BE2C (cell line): ENCODE measurements at regions not wholly inside any gene's neighbourhood (a gene's known extent, or its start where the extent isn't known, plus 50 kb on each side); places are given as distances from the start of the nearest gene placed in this dataset.

Source experiments
- DNase-seq: peaks from one replicate; pipeline ENCODE4 v3.0.0-alpha.2; 2020
- H3K27me3 ChIP-seq: fragments of 250-450 bp; sonication (Bioruptor Pico); 2 replicates; pipeline ENCODE4 v1.5.1; 2020; ENCODE audit warnings: mild to moderate bottlenecking
- H3K36me3 ChIP-seq: fragments of 250-450 bp; sonication (Bioruptor Pico); 2 replicates; pipeline ENCODE4 v1.5.1; 2020; ENCODE audit warnings: mild to moderate bottlenecking
- H3K4me1 ChIP-seq: fragments of 250-450 bp; sonication (Bioruptor Pico); 2 replicates; pipeline ENCODE4 v1.5.1; 2020
- H3K4me3 ChIP-seq: 2 replicates; pipeline ENCODE4 v1.5.1; 2011; ENCODE audit warnings: low read depth, low read length
- H3K9me3 ChIP-seq: fragments of 250-450 bp; sonication (Bioruptor Pico); 2 replicates; pipeline ENCODE4 v1.5.1; 2020
- CTCF ChIP-seq: IDR thresholded peaks from 2 replicates; pipeline ENCODE4 v1.5.1; 2012; ENCODE audit warnings: mild to moderate bottlenecking, low read depth, low read length

DNA sequence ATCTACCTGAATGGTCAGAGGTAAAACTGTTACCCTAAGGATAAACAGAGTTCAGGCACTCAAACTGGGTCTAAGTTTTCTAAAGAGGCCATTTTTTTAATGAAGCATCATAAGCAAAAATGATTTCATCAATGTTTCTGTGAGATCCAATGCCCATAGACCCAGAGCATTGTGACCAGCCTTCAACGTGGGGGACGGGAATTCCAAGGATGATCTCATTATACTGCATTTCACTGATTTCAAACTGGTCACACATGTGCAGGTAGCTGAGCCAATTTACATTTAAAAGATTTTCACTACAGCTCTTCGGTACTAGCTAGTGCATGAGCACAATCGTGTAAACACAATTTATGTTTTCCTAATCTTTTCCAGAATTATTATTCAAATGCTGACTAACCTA is 472.9 kb downstream of the DIPK2A start:
- Histone ChIP-seq H3K4me1 (no peaks in the 10 kb centered on the region), H3K4me3 (no peak overlapping the region), H3K27me3 (no peaks in the 10 kb centered on the region), H3K36me3 (no peaks in the 10 kb centered on the region), H3K9me3 (no peaks in the 10 kb centered on the region)
- TF ChIP-seq CTCF, result no peak
- DNase-seq, result no peak

DNA sequence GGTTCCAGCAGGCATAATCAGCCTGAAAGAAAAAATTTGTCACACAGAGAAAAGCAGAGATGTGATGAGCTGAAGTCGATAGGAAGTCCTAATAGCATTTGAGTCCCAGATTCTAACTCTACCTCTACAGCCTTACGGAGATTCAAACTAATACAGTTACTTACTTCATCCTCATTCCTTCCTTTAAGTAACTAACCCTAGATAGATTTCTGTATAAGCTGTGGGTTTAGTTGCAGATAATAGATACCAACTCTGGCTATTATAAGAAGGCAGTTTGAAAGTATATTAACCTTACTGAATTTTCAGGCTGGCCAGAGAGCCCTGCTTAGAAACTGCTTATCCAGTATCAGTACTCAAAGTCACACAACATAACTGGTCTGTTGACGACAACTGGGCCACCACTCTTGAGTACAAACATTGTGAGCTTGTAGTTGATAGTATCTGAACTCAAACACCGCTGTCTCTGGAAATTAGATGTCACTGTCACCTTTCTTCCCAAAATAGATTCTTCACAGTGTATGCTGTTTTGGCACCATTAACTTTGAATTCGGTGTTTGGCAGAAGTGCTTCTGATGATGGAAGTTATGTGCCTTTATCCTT is 484.3 kb downstream of the DIPK2A start:
- Histone ChIP-seq H3K4me3 (no peak overlapping the region), H3K4me1 (no peaks in the 10 kb centered on the region), H3K36me3 (no peaks in the 10 kb centered on the region), H3K9me3 (no peaks in the 10 kb centered on the region), H3K27me3 (no peaks in the 10 kb centered on the region; the same call in 1 of the 2 replicates)
- DNase-seq, result no peak
- TF ChIP-seq CTCF, result no peak

DNA sequence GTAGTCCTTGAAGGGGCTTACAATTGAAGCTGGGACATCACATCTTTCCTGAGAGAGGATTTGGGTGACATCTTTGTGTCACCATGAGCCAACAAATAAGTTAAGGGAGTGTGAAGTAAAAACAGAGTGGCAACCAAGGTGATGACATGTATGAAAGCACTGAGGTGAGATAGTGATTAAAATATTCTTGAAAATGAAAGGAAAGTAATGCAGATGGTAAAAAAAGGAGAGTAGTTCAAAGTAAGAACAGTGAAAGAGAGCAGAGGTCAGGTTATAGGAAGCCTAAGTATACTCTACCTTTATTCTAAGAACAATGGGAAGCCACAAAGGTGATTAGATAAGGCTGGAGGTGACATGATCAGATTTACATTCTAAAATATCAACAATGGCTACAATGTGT is 486.1 kb downstream of the DIPK2A start:
- no peak overlapping the region for H3K4me3 ChIP-seq
- no peaks in the 10 kb centered on the region for H3K36me3 ChIP-seq
- no peak for DNase-seq
- H3K27me3 ChIP-seq, result no peaks in the 10 kb centered on the region; the same call in 1 of the 2 replicates
- no peaks in the 10 kb centered on the region for H3K4me1 ChIP-seq
- H3K9me3 ChIP-seq, result no peaks in the 10 kb centered on the region
- TF ChIP-seq CTCF, result no peak

DNA sequence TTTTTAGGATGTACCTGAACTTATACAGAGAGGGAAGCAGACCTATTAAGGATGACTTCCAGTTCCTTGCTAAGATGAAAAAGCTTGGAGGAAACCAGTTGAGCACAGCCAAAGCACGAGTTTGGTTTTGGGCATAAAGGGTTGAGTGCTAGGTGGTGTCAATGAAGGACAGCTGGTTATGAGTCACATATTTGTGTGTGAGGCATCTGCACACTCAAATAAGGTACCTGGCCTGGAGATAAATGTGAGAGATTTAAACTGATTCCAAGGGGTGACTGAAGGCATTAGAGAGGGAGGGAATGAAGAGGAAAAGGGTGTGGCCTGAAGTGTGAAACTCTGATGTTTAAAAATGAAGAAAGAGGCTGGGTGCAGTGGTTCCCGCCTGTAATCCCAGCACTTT is 486.7 kb downstream of the DIPK2A start:
- Histone ChIP-seq H3K4me1 (no peaks in the 10 kb centered on the region), H3K9me3 (no peaks in the 10 kb centered on the region), H3K27me3 (no peaks in the 10 kb centered on the region; the same call in none of the 2 replicates), H3K36me3 (no peaks in the 10 kb centered on the region), H3K4me3 (no peak overlapping the region)
- DNase-seq, result no peak
- TF ChIP-seq CTCF, result no peak

GRCh38 chr3:144462337-144462736 is 490.7 kb downstream of the DIPK2A start:
- Histone ChIP-seq H3K9me3 (no peaks in the 10 kb centered on the region), H3K27me3 (no peaks in the 10 kb centered on the region; the same call in 1 of the 2 replicates), H3K4me1 (no peaks in the 10 kb centered on the region), H3K4me3 (no peak overlapping the region), H3K36me3 (no peaks in the 10 kb centered on the region)
- no peak for DNase-seq
- no peak for TF ChIP-seq CTCF

- H3K9me3 ChIP-seq, result no peaks in the 10 kb centered on the region
- no peaks in the 10 kb centered on the region for H3K36me3 ChIP-seq
- no peak overlapping the region for H3K4me3 ChIP-seq
- no peaks in the 10 kb centered on the region; the same call in 1 of the 2 replicates for H3K27me3 ChIP-seq
- TF ChIP-seq CTCF, result no peak
- no peak for DNase-seq
- no peaks in the 10 kb centered on the region for H3K4me1 ChIP-seq
Measured at GRCh38 chr3:144463911-144464310, 492.3 kb downstream of the DIPK2A start.
